ENCODE measurements at regions not wholly inside any gene's neighbourhood (a gene's known extent, or its start where the extent isn't known, plus 50 kb on each side); places are given as distances from the start of the nearest gene placed in this dataset.

GRCh38 chr14:85824526-85824925, 294.6 kb downstream of the FLRT2 start:
- Histone ChIP-seq H3K9me3 (no peaks in the 10 kb centered on the region), H3K36me3 (no peaks in the 10 kb centered on the region), H3K4me3 (no peak overlapping the region), H3K27me3 (no peaks in the 10 kb centered on the region), H3K4me1 (no peaks in the 10 kb centered on the region), H3K27ac (no peak overlapping the region)
- TF ChIP-seq EP300 (IDR thresholded peaks at IDR 0.05) (no peak), POLR2A (IDR thresholded peaks at IDR 0.05) (no peak), CTCF (IDR thresholded peaks at IDR 0.05) (no peak)
- no peak for DNase-seq (ENCODE audit: low spot score in 2 of 2)
- 91 to 93% methylated on average over 1 of the region's 1 CpG for WGBS, 2 donors

GRCh38 chr14:85822236-85822635, 292.3 kb downstream of the FLRT2 start:
- no peaks in the 10 kb centered on the region for H3K36me3 ChIP-seq
- H3K27me3 ChIP-seq: no peaks in the 10 kb centered on the region
- no peak for DNase-seq (ENCODE audit: low spot score in 2 of 2)
- no peak overlapping the region for H3K4me3 ChIP-seq
- no peaks in the 10 kb centered on the region for H3K9me3 ChIP-seq
- 55% methylated on average over 3 of the region's 3 CpGs for WGBS, 2 donors
- no peak overlapping the region for H3K27ac ChIP-seq
- no peaks in the 10 kb centered on the region for H3K4me1 ChIP-seq
- TF ChIP-seq EP300 (IDR thresholded peaks at IDR 0.05) (no peak), POLR2A (IDR thresholded peaks at IDR 0.05) (no peak), CTCF (IDR thresholded peaks at IDR 0.05) (no peak)

- Histone ChIP-seq H3K9me3 (no peaks in the 10 kb centered on the region), H3K27me3 (no peaks in the 10 kb centered on the region), H3K27ac (no peak overlapping the region), H3K4me3 (no peak overlapping the region), H3K4me1 (no peaks in the 10 kb centered on the region), H3K36me3 (no peaks in the 10 kb centered on the region)
- 89 to 97% methylated on average over 1 of the region's 1 CpG for WGBS, 2 donors
- DNase-seq (ENCODE audit: low spot score in 2 of 2): no peak
- no peak for TF ChIP-seq POLR2A (IDR thresholded peaks at IDR 0.05)
- TF ChIP-seq CTCF (IDR thresholded peaks at IDR 0.05): no peak
- TF ChIP-seq EP300 (IDR thresholded peaks at IDR 0.05): no peak
These were observed 287.5 kb downstream of the FLRT2 start for GRCh38 chr14:85817430-85817829.

- 85 to 87% methylated on average over 2 of the region's 2 CpGs for WGBS, 2 donors
- Histone ChIP-seq H3K9me3 (no peaks in the 10 kb centered on the region), H3K4me1 (no peaks in the 10 kb centered on the region), H3K27ac (no peak overlapping the region), H3K4me3 (no peak overlapping the region), H3K36me3 (no peaks in the 10 kb centered on the region), H3K27me3 (no peaks in the 10 kb centered on the region)
- DNase-seq (ENCODE audit: low spot score in 2 of 2): no peak
- TF ChIP-seq CTCF (IDR thresholded peaks at IDR 0.05): no peak
- no peak for TF ChIP-seq POLR2A (IDR thresholded peaks at IDR 0.05)
- TF ChIP-seq EP300 (IDR thresholded peaks at IDR 0.05): no peak
These were observed 283.1 kb downstream of the FLRT2 start for GRCh38 chr14:85813040-85813439.

- no peak overlapping the region for H3K27ac ChIP-seq
These were observed 281.4 kb downstream of the FLRT2 start for GRCh38 chr14:85811340-85811739.

More at GRCh38 chr14:85811340-85811739, 281.4 kb downstream of the FLRT2 start:
- 62 to 65% methylated on average over 1 of the region's 1 CpG for WGBS, 2 donors
- DNase-seq (ENCODE audit: low spot score in 2 of 2): no peak
- no peak overlapping the region for H3K4me3 ChIP-seq
- no peaks in the 10 kb centered on the region for H3K9me3 ChIP-seq
- TF ChIP-seq EP300 (IDR thresholded peaks at IDR 0.05) (no peak), POLR2A (IDR thresholded peaks at IDR 0.05) (no peak), CTCF (IDR thresholded peaks at IDR 0.05) (no peak)
- H3K4me1 ChIP-seq: no peaks in the 10 kb centered on the region
- H3K36me3 ChIP-seq: no peaks in the 10 kb centered on the region
- H3K27me3 ChIP-seq: no peaks in the 10 kb centered on the region
